C4-2B (cell line): ENCODE measurements at regions not wholly inside any gene's neighbourhood (a gene's known extent, or its start where the extent isn't known, plus 50 kb on each side); places are given as distances from the start of the nearest gene placed in this dataset.

Experiments used
- CTCF ChIP-seq: fragments of 450-650 bp; conservative IDR thresholded peaks from 2 replicates; pipeline ENCODE4 v1.5.1; 2017; ENCODE audit warnings: mild to moderate bottlenecking
- ZFX ChIP-seq: fragments of 450-650 bp; IDR thresholded peaks from 2 replicates; pipeline ENCODE4 v1.6.1; 2017

- no peak for TF ChIP-seq CTCF
- no peak for TF ChIP-seq ZFX
These were observed 53.3 kb upstream of the TLE3 start for GRCh38 chr15:70151003-70151402.
